Cerebellar cortex (tissue), 1 donor: ENCODE measurements at regions not wholly inside any gene's neighbourhood (a gene's known extent, or its start where the extent isn't known, plus 50 kb on each side); places are given as distances from the start of the nearest gene placed in this dataset.
A peak's percentile ranks its signal among the peaks of the same experiment; 100 is the strongest.
"Not testable (repeated sequence)": the region's sequence is repeated elsewhere in the genome, so short reads cannot be mapped to it uniquely, and the experiment has no call there.

ENCODE experiments used
- DNase-seq: peaks from one replicate; pipeline ENCODE4 v3.0.0-alpha.2; 2015; ENCODE audit warnings: low spot score

DNA sequence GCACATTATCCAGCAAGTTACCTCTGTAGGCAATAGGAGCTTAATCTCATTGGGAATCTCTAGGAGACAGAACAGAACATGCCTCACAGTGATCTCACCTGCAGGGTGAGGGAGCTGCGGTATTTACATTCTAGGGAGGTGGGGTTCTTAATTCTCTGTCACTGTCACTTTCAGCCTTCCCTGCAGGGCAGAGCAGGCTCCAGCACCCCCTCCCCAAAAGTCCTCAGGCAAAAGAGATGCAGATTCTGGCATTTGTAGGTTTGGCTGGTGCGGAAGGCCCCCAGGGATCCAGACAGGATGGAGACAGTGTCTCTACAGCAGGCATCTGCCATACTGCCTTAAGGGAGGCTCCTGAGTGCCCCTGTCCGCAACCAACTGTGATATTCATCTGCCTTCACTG is 166.4 kb upstream of the ATP6AP2 start:
- DNase-seq, result no peak

DNA sequence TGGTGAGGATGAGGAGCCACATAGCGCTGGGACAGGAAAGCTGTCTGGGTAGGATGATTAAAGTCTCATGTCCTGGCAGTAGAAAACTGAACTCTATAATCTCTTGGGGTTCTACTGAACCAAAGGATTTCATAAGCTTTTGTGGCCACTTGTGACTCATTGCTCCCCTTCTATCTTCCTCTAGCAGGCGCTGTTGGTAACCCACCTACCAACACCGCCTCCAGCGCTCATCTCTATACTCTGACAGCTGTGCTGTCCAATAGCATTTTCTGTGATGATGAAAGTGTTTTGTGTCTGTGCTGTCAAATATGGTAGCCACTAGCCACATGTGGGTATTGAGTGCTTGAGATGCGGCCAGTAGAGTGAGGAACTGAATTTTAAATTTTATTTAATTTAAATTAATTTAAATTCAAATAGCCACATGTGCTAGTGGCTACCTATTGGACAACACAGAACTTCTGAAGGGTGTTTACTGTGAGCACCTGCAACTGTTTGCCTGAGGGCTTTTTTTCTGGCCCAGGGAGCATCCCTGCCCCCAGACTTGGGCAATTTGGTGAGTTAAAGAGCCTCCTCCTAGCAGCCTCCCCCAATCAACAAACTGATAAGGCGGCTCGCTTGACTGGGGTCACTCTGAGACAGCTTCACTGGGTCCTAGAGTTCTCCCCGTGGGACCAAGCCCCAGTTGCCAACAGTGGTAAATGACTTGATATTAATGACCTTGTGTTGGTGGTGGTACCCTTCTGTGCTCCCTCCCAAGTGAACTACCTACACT is 169.2 kb upstream of the ATP6AP2 start:
- no peak for DNase-seq

GRCh38 chrX:40410859-40411258 is 169.9 kb upstream of the ATP6AP2 start:
- no peak for DNase-seq

DNA sequence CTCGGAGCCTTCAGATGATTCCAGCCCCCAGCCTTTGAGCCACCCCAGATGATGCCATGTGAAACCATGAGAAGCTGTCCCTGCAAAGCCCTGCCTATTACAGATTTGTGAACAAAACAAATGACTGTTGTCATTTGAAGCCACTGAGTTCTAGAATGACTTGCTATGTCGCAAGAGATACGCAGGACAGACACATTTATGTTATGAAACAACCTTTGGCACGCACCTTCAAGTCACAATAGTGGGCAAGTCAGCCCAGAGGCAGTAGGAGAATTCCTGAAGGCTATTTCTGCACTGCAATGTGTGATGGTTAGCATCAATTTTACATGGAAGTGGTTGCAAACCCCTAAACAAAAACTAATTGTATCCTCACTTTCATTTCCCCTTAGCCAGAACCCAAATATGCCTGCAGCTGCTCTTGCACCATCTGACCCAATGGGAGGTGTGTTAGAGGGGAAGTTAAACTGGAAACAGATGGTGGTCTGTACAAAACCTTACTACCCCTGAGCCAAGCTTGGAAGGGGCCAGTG is 174.4 kb upstream of the ATP6AP2 start:
- DNase-seq, result no peak

DNA sequence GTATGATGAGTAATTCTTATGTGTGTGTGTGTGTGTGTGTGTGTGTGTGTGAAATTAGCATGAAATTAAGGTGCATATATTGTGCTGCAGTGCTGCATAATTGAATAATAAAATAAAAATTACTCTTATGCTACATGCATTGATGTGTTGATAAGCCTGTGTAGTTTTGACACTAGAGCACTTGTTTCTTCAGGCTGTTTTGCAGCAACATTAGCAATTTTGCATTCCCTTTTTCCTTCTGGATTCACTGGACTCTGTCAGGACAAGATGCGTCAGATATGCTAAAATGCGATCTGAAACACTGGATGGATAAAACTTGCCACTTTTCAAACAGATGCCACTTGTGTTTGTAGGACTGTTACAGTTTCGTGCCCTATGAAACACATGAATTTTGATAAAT is 175.4 kb upstream of the ATP6AP2 start:
- no peak for DNase-seq

DNA sequence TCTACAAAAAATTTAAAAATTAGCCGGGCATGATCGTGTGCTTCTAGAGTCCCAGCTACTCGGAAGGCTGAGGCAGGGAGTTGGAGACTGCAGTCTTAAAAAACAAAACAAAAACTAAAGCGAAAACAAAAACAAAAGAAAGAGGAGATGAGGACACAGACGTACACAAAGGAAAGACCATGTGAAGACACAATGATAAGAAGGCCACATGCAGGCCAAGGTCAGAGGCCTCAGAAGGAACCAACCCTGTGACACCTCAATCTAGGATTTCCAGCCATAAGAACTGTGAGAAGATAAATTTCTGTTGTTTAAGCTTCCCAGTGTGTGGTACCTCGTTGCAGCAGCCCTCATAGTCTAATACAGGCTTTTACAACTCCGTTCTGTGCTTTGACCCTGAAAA is 177.0 kb upstream of the ATP6AP2 start:
- no peak for DNase-seq

- peak; percentile 35 for DNase-seq
Measured at GRCh38 chrX:40402831-40403533, 177.8 kb upstream of the ATP6AP2 start.

GRCh38 chrX:40395102-40395501 is 185.7 kb upstream of the ATP6AP2 start:
- DNase-seq, result no peak

- DNase-seq, result no peak
Measured at GRCh38 chrX:40394302-40394701, 186.5 kb upstream of the ATP6AP2 start.

- DNase-seq, result no peak
Measured at GRCh38 chrX:40392599-40392998, 188.2 kb upstream of the ATP6AP2 start.

- DNase-seq, result no peak
Measured at GRCh38 chrX:40391662-40392061, 189.1 kb upstream of the ATP6AP2 start.

DNA sequence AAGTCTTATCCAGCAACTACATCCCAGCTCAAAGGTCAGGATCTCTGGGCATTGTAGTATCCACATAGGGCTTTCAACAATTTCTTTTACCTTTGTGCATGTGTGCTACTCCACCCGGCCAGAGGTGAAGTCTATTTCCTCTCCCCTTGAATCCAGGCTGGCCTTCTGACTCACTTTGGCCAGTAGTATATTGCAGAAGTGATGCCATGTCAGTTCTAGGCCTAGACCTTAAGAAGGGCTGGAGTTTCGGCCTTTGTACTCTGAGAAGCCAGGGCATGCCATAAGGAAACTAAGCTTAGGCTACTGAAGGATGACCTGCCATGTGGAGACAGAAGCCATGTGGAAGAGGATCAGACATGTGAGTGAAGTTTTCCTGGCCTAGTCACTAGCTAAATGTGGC is 191.2 kb upstream of the ATP6AP2 start:
- DNase-seq, result no peak

DNA sequence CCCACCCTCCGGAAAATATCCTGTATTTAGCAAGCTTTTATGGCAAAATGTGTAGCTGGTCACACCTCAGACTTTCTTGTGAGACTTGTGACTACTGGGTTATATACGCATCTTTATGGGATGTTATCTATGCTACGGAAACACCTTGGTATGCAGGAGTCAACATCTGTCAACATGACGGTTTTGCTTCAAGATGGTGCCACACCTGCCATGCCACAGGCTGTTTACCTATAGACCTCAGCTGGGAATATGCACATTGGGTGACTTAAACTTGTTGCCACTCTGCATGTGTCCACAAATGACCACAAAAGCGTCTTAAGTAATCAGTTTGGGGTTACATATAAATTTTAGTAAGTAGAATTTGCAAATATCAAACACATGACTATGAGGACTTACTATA is 192.3 kb upstream of the ATP6AP2 start:
- DNase-seq, result no peak

- DNase-seq, result not testable (repeated sequence)
Measured at GRCh38 chrX:40387869-40388268, 192.9 kb upstream of the ATP6AP2 start.

DNA sequence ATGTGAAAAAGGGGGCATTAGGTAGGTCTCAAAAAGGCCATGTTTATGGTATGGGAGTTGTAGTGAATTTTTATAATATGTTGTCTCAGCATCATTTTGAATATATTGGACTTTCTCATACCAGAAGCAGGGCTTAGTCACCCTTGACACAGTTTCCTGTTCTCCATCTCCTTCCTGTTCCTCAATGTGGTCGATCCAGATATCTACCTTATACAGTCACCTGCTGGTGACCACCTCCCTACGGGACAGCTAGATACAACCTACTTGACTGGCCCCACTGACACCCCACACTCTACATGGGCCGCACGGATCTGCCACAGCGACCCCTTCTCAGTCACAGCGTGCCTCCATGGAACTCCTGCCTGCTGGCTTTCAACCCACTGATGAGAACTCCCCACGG is 193.5 kb upstream of the ATP6AP2 start:
- DNase-seq, result not testable (repeated sequence)

GRCh38 chrX:40385682-40386081 is 195.1 kb upstream of the ATP6AP2 start:
- no peak for DNase-seq

DNA sequence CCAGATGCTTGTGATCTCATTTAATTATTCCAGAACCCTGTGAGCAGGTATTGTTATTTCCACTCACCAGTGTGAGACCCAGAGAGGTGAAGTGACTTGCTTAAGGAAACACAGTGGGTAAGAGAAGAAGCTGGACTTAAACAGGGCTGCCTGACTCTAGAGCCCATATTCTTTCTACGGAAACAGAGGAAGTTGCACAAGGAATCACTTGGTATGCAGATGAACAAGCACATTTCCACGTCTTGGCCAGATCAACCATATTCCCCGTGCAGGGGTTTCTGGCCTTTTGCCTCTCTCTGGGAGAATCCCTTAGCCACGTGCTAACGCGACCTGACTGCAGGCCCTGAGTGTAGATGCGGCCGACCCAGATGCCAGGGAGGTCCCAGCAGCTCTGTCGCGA is 195.5 kb upstream of the ATP6AP2 start:
- DNase-seq, result no peak

GRCh38 chrX:40383969-40384368 is 196.8 kb upstream of the ATP6AP2 start:
- DNase-seq, result no peak

- DNase-seq, result no peak
Measured at GRCh38 chrX:40383360-40383759, 197.4 kb upstream of the ATP6AP2 start.

GRCh38 chrX:40380655-40381488 is 199.9 kb upstream of the ATP6AP2 start:
- no peak for DNase-seq

DNA sequence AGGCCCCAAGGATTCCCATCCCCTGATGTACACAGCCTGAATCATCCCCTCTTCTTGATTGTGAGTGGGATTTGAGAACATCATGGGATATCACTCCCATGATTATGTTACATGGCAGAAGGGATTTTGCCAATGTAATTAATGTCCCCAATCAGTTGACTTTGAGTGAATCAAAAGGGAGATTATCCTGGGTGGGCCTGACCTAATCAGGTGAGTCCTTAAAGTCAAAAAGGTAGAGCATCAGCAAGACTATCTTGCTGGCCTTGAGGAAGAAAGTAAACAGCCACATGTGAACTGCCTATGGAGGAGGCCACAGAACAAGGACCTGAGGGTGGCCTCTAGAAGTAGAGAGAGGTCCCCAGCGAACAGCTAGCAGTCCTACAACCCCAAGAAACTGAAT is 203.1 kb upstream of the ATP6AP2 start:
- DNase-seq, result no peak

DNA sequence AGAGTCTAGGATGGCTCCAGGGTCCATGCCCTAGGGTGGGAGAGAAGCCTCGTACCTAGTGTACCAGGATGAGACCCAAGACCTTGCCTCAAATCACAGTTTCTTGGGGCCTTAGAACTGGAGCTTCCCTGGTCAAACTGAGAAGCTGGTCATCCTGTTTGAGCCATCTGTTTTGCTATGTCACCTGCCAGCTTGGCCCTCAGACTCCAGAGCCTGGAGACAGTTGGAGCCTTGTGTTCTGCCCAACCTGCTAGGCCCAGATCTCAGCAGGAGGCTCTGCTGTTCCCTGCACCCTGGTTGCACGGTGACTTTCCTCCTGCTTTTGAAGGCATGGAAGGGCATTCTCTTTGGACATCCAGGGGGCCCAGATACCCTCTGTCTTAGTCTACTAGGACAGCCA is 206.3 kb upstream of the ATP6AP2 start:
- peak; percentile 64 for DNase-seq

DNA sequence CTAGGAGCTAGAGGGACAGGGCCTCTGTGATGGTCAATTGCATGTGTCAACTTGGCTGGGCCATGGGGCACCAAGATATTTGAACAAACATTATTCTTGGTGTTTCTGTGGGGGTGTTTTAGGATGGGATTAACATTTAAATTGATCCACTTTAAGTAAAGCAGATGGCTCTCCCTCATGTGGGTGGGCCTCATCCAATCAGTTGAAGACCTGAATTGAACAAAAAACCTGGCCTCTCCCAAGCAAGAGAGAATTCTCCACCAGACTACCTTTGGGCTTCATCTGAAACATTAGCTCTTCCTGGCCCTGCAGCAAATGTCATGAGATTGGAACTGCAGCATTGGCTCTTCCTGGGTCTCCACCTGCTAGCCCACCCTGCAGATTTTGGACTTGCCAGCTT is 207.1 kb upstream of the ATP6AP2 start:
- no peak for DNase-seq
